HG03432 (cell line): ENCODE measurements at regions not wholly inside any gene's neighbourhood (a gene's known extent, or its start where the extent isn't known, plus 50 kb on each side); places are given as distances from the start of the nearest gene placed in this dataset.
"Not testable (repeated sequence)": the region's sequence is repeated elsewhere in the genome, so short reads cannot be mapped to it uniquely, and the experiment has no call there.

ENCODE experiments used
- ATAC-seq: cut with Tn5 transposase; IDR thresholded peaks from one replicate; pipeline ENCODE4 v1.9.1; 2021; ENCODE audit warnings: mild to moderate bottlenecking, moderate library complexity; ENCODE audit not compliant: unreplicated experiment

DNA sequence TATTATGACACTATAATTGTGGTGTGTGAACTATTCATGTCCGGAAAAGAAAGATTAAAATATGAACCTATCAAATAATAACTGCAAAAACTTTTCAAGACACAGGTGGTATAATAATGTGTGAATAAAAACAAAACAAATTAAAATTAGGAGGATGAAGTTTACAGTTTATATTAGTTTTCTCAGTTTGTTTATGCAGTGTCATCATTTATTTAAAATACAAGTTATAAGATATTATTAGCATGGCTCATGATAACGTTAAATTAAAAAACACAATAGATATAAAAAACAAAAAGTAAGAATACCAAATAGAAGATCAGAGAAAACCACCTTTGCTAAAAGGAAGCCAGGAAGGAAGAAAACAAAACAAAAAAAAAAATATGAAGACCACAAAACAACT lies 963.8 kb upstream of the ALCAM start:
- ATAC-seq: no peak

DNA sequence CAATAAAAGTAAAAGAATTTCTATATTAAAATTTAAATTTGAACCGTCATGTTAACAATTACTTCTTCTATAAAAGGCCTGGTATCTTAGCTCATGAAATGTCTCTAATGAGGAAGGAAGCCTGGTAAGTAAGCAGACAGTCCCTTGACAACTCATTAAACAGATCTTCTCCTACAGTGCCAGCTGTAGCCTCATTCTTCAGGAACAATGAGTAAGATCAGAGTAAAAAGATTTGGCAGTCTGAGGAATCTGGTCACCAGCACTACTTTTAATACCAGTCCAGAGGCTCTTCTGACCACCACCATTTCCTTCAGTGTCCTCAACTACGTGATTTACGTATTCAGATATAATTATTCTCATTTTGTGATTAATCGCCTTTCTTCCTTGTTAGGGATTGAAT lies 955.0 kb upstream of the ALCAM start:
- no peak for ATAC-seq

DNA sequence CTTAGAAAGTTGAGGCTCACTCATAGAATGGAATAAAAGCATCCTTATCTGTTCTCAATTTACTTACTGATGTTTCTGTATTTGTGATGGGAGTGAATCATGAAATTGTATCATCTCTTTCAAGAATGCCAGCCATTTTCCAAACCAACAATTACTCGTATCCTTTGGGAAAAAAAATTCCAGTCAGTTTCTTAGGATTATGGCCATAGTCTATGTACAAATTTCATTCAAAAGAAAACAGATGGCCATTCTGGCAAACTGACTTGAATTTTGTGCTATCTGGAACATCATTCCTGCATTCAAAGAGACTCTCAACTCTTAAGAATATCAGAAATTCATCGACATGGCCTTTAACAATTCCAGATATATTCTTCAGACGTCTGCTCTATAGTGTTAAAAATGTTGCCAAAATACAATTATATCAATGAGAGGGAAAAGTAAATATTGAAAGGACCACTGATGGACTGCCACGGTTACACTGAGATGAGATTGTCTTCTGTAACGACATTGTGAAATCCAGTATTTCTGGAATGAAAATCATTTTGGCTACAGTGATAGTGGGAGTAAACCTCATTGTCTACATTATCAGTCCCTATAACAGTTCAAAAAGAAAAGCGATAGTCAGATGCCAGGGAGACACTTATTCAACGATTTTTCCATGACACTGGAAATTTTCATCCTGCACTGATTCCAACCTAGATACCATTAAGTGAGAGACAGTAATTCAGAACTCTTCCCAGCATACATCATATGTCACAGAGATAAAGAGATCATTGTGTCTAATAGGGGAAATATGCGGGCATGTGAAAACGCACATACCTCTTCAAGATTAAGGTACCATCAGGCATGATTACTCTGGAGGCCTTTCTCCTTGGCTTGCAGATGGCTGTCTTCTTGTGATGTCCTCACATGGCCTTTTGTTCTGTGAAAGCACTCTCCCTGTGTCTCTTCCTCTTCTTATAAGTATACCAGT lies 953.8 kb upstream of the ALCAM start:
- ATAC-seq: no peak

GRCh38 chr3:104428337-104428925 lies 938.3 kb upstream of the ALCAM start:
- no peak for ATAC-seq

GRCh38 chr3:104429727-104430126 lies 937.0 kb upstream of the ALCAM start:
- ATAC-seq: no peak

DNA sequence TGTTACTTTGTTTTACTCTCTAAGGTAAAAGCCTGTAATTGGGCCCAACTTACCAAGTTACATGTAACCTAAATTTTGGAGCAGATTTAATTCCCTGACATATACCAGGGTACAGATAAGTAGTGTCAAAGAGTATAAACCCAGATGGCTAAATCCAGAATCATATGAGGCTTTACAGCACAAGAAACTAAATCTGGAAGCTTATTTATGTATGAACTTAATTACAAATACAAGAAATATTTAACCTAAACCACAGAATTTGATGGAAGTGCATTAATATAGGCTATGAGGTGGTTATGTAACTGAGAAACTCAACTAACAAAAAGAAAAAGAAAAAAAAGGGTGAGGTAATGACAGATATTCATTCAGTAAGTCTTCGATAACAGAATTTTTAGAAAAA lies 930.2 kb upstream of the ALCAM start:
- ATAC-seq: no peak

DNA sequence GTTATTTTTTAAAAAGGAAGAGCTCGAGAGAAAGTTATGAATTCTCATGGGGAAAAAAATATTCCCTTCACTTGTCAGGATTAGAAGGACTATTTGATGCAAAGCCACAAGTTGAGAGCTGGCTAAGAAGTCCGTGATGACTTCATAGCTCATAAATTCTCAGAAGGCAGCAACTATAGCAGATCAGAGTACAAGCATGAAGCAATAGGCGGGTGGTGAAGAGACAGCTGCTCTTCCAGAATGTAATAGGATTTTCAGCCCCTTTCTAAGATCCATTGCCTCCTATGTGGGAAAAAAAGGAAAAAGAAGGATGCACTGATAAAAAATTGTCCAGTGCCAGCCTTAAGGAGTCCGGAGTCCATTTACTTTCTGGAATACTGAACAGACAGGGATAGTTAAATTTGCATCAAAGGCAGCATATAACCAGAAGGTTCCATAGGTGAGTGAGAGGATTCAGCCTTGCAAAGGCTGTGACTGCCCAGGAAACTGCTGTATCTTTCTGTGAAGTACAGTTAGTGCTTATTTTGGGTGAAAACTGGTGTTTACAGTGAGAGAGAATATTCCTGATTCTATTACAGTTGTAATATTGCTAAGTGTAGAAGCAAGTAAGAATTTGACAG lies 929.5 kb upstream of the ALCAM start:
- ATAC-seq: no peak

DNA sequence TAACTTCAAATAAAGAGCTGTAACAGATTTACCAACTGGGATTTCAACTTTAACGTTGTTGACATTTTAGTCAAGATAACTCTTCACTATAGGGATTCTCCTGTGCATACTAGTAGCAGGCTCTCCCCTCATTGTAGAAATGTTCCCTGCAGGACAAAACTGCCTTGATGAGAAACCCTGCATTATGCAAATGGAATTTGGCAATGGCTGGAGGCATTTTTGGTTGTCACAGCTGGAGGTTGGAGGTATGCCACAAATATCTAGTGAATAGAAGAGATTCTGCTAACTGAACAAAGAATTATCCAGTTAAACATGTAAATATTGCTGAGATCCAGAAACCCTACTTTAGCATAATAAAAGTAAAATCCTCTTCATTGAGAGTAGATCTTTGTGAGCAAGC lies 928.8 kb upstream of the ALCAM start:
- no peak for ATAC-seq

GRCh38 chr3:104438706-104439105 lies 928.0 kb upstream of the ALCAM start:
- ATAC-seq: no peak

DNA sequence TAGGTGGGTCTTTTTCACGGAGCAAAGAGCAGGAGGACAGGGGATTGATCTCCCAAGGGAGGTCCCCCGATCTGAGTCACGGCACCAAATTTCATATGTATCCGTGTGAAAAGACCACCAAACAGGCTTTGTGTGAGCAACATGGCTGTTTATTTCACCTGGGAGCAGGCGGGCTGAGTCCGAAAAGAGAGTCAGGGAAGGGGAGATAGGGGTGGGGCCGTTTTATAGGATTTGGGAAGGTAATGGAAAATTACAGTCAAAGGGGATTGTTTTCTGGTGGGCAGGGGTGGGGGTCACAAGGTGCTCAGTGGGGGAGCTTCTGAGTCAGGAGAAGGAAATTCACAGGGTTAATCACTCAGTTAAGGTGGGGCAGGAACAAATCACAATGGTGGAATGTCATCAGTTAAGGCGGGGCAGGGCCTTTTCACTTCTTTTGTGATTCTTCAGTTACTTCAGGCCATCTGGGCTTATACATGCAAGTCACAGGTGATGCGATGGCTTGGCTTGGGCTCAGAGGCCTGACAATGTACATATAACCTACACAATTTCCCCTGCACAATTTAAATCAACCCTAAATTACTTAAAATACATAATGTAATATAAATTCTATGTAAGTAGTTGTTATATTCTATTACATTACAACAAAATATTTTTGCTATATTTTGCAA lies 921.3 kb upstream of the ALCAM start:
- ATAC-seq: not testable (repeated sequence)

DNA sequence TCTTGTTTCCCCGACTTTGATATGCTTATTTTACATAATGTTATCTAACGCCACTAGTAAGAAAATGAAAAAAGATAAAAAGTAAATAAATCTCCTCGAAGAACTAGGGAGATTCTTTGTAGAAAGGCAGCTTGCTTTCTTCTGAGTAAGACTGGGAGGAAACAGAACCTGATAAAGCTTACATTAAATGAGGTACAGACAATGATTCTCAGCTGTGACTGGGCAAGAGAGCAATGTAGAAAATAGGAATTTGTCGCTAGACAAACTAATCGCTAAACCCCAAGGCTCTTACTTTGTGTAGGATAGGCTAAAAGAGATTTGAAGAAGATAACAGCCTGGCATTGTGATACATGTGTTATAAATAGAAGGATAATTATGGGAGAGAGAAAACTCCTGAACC lies 919.0 kb upstream of the ALCAM start:
- ATAC-seq: no peak

DNA sequence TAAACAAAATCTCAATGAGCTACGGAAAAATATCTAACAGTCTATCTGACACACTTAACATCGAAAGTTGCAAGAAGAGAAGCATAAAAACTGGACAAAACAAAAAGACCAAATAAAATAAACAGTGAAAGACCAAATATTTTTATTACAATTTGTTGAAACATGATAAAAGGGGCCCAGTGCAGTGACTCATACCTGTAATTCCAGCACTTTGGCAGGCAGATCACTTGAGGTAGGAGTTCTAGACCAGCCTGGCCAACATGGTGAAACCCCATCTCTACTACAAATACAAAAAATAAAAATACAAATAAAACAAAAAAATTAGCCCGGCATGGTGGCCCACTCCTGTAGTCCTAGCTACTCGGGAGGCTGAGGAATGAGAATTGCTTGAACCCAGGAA lies 914.0 kb upstream of the ALCAM start:
- no peak for ATAC-seq

GRCh38 chr3:104458657-104459056 lies 908.1 kb upstream of the ALCAM start:
- no peak for ATAC-seq

- ATAC-seq: peak; percentile 63
Measured at GRCh38 chr3:104460477-104461406, 906.0 kb upstream of the ALCAM start.

- no peak for ATAC-seq
Measured at GRCh38 chr3:104461431-104461830, 905.3 kb upstream of the ALCAM start.

DNA sequence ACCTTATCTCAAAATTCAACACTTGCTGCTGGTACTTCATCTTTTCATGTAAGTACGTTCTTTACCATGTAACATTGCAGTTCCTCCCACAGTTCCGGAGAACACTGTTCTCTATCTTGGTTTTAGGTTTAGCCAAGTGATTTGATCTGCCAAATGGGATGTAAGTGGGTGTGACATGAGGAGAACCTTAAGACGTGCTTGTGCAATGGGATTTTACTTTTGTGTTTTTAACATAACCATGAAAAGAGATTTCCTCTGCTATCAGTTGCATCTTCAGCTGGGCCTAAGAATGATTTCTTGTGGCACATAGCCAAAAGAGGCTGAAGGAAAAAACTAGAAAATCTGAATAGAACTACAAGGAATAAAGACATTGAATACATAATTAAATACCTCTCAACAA lies 894.5 kb upstream of the ALCAM start:
- no peak for ATAC-seq

- no peak for ATAC-seq
Measured at GRCh38 chr3:104474011-104474410, 892.7 kb upstream of the ALCAM start.

- ATAC-seq: no peak
Measured at GRCh38 chr3:104503022-104503421, 863.7 kb upstream of the ALCAM start.

GRCh38 chr3:104510131-104510849 lies 856.4 kb upstream of the ALCAM start:
- ATAC-seq: peak; percentile 55

GRCh38 chr3:104514371-104514770 lies 852.3 kb upstream of the ALCAM start:
- ATAC-seq: no peak
